ENCODE measurements at regions not wholly inside any gene's neighbourhood (a gene's known extent, or its start where the extent isn't known, plus 50 kb on each side); places are given as distances from the start of the nearest gene placed in this dataset.

GRCh38 chr17:68803164-68803929 lies 151.8 kb downstream of the ABCA8 start:
- Mint-ChIP-seq H3K27me3 (ENCODE audit: low read depth) (peaks cover 52% of the 10 kb centered on the region), H3K4me3 (no peak overlapping the region), H3K4me1 (peaks cover 20% of the 10 kb centered on the region), H3K27ac (no peak overlapping the region), H3K9me3 (peaks cover 11% of the 10 kb centered on the region), H3K36me3 (ENCODE audit: low read depth) (no peaks in the 10 kb centered on the region)
- no peak for TF ChIP-seq CTCF (IDR thresholded peaks at IDR 0.05; ENCODE audit: unreplicated experiment in 3 of 3)

GRCh38 chr17:68801335-68802247 lies 153.6 kb downstream of the ABCA8 start:
- H3K36me3 Mint-ChIP-seq (ENCODE audit: low read depth), result no peaks in the 10 kb centered on the region
- H3K4me3 Mint-ChIP-seq, result no peak overlapping the region
- H3K27ac Mint-ChIP-seq, result no peak overlapping the region
- H3K4me1 Mint-ChIP-seq, result peaks cover 20% of the 10 kb centered on the region
- peaks cover 54% of the 10 kb centered on the region for H3K27me3 Mint-ChIP-seq (ENCODE audit: low read depth)
- peaks cover 6% of the 10 kb centered on the region for H3K9me3 Mint-ChIP-seq
- no peak for TF ChIP-seq CTCF (IDR thresholded peaks at IDR 0.05; ENCODE audit: unreplicated experiment in 3 of 3)

- H3K27ac Mint-ChIP-seq, result no peak overlapping the region
- peaks cover 6% of the 10 kb centered on the region for H3K9me3 Mint-ChIP-seq
- H3K27me3 Mint-ChIP-seq (ENCODE audit: low read depth), result peaks cover 49% of the 10 kb centered on the region
- H3K4me3 Mint-ChIP-seq, result no peak overlapping the region
- peaks cover 20% of the 10 kb centered on the region for H3K4me1 Mint-ChIP-seq
- TF ChIP-seq CTCF (IDR thresholded peaks at IDR 0.05; ENCODE audit: unreplicated experiment in 3 of 3), result no peak
- no peaks in the 10 kb centered on the region for H3K36me3 Mint-ChIP-seq (ENCODE audit: low read depth)
Observed at GRCh38 chr17:68800751-68801150, 154.4 kb downstream of the ABCA8 start.

- Mint-ChIP-seq H3K4me1 (peaks cover 45% of the 10 kb centered on the region), H3K27me3 (ENCODE audit: low read depth) (peaks cover 32% of the 10 kb centered on the region), H3K36me3 (ENCODE audit: low read depth) (no peaks in the 10 kb centered on the region), H3K9me3 (peaks cover 2% of the 10 kb centered on the region), H3K27ac (peak overlapping the region; percentile 56 to 72 (median 67)), H3K4me3 (no peak overlapping the region)
- peak; percentile 39 to 40 (median 39) for TF ChIP-seq CTCF (IDR thresholded peaks at IDR 0.05; ENCODE audit: unreplicated experiment in 3 of 3)
Observed at GRCh38 chr17:68794636-68795434, 160.4 kb downstream of the ABCA8 start.

- TF ChIP-seq CTCF (IDR thresholded peaks at IDR 0.05; ENCODE audit: unreplicated experiment in 3 of 3), result no peak
- H3K27ac Mint-ChIP-seq, result peak overlapping the region in 2 of 3 experiments; percentile 3 to 75
- peaks cover 45% of the 10 kb centered on the region for H3K4me1 Mint-ChIP-seq
- peaks cover 11% of the 10 kb centered on the region for H3K9me3 Mint-ChIP-seq
- H3K36me3 Mint-ChIP-seq (ENCODE audit: low read depth), result no peaks in the 10 kb centered on the region
- no peak overlapping the region for H3K4me3 Mint-ChIP-seq
- H3K27me3 Mint-ChIP-seq (ENCODE audit: low read depth), result peaks cover 27% of the 10 kb centered on the region
Observed at GRCh38 chr17:68792873-68793272, 162.3 kb downstream of the ABCA8 start.
